ENCODE measurements at regions not wholly inside any gene's neighbourhood (a gene's known extent, or its start where the extent isn't known, plus 50 kb on each side); places are given as distances from the start of the nearest gene placed in this dataset.

DNA sequence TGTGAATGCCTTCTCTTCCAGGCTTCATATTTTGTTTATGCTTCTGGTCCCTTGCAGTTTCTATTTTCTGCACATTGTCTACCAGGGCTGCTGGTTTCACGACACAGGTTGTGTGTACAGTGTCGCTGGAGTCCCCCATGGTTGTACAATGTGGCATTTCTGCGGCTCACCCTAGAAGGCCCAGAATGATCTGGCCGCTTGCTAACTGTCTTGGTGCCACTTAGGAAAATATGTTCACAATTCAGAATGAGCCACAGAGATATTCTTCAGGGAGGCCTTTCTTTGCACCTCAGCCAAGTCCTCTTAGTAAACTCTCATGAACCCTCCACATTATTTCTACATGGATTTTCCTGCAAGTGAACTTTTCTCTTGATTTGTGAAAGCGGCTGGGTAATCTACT lies 195.4 kb downstream of the SUDS3 start:
- no peaks in the 10 kb centered on the region for H3K4me1 Mint-ChIP-seq
- DNase-seq (ENCODE audit: low spot score) (no peak), ATAC-seq (no peak)
- TF ChIP-seq, protein P1, sequence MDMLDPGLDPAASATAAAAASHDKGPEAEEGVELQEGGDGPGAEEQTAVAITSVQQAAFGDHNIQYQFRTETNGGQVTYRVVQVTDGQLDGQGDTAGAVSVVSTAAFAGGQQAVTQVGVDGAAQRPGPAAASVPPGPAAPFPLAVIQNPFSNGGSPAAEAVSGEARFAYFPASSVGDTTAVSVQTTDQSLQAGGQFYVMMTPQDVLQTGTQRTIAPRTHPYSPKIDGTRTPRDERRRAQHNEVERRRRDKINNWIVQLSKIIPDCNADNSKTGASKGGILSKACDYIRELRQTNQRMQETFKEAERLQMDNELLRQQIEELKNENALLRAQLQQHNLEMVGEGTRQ (CRISPR knock-in tag; IDR thresholded peaks at IDR 0.05), result no peak
- TF ChIP-seq, protein P2, sequence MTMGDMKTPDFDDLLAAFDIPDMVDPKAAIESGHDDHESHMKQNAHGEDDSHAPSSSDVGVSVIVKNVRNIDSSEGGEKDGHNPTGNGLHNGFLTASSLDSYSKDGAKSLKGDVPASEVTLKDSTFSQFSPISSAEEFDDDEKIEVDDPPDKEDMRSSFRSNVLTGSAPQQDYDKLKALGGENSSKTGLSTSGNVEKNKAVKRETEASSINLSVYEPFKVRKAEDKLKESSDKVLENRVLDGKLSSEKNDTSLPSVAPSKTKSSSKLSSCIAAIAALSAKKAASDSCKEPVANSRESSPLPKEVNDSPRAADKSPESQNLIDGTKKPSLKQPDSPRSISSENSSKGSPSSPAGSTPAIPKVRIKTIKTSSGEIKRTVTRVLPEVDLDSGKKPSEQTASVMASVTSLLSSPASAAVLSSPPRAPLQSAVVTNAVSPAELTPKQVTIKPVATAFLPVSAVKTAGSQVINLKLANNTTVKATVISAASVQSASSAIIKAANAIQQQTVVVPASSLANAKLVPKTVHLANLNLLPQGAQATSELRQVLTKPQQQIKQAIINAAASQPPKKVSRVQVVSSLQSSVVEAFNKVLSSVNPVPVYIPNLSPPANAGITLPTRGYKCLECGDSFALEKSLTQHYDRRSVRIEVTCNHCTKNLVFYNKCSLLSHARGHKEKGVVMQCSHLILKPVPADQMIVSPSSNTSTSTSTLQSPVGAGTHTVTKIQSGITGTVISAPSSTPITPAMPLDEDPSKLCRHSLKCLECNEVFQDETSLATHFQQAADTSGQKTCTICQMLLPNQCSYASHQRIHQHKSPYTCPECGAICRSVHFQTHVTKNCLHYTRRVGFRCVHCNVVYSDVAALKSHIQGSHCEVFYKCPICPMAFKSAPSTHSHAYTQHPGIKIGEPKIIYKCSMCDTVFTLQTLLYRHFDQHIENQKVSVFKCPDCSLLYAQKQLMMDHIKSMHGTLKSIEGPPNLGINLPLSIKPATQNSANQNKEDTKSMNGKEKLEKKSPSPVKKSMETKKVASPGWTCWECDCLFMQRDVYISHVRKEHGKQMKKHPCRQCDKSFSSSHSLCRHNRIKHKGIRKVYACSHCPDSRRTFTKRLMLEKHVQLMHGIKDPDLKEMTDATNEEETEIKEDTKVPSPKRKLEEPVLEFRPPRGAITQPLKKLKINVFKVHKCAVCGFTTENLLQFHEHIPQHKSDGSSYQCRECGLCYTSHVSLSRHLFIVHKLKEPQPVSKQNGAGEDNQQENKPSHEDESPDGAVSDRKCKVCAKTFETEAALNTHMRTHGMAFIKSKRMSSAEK (CRISPR knock-in tag; IDR thresholded peaks at IDR 0.05; ENCODE audit: borderline replicate concordance), result no peak
- no peak for TF ChIP-seq IRF2 (CRISPR knock-in tag; IDR thresholded peaks at IDR 0.05; ENCODE audit: borderline replicate concordance, low read depth)
- TF ChIP-seq, protein P3, sequence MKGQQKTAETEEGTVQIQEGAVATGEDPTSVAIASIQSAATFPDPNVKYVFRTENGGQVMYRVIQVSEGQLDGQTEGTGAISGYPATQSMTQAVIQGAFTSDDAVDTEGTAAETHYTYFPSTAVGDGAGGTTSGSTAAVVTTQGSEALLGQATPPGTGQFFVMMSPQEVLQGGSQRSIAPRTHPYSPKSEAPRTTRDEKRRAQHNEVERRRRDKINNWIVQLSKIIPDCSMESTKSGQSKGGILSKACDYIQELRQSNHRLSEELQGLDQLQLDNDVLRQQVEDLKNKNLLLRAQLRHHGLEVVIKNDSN (CRISPR knock-in tag; IDR thresholded peaks at IDR 0.05), result no peak
- TF ChIP-seq RELA (CRISPR knock-in tag; IDR thresholded peaks at IDR 0.05; ENCODE audit: borderline replicate concordance), result no peak
- TF ChIP-seq ETV6 (CRISPR knock-in tag; IDR thresholded peaks at IDR 0.05), result no peak
- TF ChIP-seq, protein P4, sequence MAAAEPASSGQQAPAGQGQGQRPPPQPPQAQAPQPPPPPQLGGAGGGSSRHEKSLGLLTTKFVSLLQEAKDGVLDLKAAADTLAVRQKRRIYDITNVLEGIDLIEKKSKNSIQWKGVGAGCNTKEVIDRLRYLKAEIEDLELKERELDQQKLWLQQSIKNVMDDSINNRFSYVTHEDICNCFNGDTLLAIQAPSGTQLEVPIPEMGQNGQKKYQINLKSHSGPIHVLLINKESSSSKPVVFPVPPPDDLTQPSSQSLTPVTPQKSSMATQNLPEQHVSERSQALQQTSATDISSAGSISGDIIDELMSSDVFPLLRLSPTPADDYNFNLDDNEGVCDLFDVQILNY (CRISPR knock-in tag; IDR thresholded peaks at IDR 0.05), result no peak
- TF ChIP-seq, protein P5, sequence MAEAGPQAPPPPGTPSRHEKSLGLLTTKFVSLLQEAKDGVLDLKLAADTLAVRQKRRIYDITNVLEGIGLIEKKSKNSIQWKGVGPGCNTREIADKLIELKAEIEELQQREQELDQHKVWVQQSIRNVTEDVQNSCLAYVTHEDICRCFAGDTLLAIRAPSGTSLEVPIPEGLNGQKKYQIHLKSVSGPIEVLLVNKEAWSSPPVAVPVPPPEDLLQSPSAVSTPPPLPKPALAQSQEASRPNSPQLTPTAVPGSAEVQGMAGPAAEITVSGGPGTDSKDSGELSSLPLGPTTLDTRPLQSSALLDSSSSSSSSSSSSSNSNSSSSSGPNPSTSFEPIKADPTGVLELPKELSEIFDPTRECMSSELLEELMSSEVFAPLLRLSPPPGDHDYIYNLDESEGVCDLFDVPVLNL (CRISPR knock-in tag; IDR thresholded peaks at IDR 0.05; ENCODE audit: borderline replicate concordance, low read depth), result no peak
- TF ChIP-seq, protein P6, sequence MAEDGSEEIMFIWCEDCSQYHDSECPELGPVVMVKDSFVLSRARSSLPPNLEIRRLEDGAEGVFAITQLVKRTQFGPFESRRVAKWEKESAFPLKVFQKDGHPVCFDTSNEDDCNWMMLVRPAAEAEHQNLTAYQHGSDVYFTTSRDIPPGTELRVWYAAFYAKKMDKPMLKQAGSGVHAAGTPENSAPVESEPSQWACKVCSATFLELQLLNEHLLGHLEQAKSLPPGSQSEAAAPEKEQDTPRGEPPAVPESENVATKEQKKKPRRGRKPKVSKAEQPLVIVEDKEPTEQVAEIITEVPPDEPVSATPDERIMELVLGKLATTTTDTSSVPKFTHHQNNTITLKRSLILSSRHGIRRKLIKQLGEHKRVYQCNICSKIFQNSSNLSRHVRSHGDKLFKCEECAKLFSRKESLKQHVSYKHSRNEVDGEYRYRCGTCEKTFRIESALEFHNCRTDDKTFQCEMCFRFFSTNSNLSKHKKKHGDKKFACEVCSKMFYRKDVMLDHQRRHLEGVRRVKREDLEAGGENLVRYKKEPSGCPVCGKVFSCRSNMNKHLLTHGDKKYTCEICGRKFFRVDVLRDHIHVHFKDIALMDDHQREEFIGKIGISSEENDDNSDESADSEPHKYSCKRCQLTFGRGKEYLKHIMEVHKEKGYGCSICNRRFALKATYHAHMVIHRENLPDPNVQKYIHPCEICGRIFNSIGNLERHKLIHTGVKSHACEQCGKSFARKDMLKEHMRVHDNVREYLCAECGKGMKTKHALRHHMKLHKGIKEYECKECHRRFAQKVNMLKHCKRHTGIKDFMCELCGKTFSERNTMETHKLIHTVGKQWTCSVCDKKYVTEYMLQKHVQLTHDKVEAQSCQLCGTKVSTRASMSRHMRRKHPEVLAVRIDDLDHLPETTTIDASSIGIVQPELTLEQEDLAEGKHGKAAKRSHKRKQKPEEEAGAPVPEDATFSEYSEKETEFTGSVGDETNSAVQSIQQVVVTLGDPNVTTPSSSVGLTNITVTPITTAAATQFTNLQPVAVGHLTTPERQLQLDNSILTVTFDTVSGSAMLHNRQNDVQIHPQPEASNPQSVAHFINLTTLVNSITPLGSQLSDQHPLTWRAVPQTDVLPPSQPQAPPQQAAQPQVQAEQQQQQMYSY (CRISPR knock-in tag; IDR thresholded peaks at IDR 0.05), result no peak
- TF ChIP-seq ZNF263 (CRISPR knock-in tag; IDR thresholded peaks at IDR 0.05; ENCODE audit: low read depth), result no peak
- TF ChIP-seq KAT7 (CRISPR knock-in tag; IDR thresholded peaks at IDR 0.05; ENCODE audit: borderline replicate concordance), result no peak
- TF ChIP-seq TP53 (CRISPR knock-in tag; IDR thresholded peaks at IDR 0.05), result no peak
- TF ChIP-seq ZNF121 (CRISPR knock-in tag; IDR thresholded peaks at IDR 0.05), result no peak
- no peak for TF ChIP-seq ZNF396 (CRISPR knock-in tag; IDR thresholded peaks at IDR 0.05; ENCODE audit: borderline replicate concordance)
- TF ChIP-seq TEAD4 (CRISPR knock-in tag; IDR thresholded peaks at IDR 0.05), result no peak
- TF ChIP-seq, protein P7, sequence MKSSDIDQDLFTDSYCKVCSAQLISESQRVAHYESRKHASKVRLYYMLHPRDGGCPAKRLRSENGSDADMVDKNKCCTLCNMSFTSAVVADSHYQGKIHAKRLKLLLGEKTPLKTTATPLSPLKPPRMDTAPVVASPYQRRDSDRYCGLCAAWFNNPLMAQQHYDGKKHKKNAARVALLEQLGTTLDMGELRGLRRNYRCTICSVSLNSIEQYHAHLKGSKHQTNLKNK (CRISPR knock-in tag; IDR thresholded peaks at IDR 0.05), result no peak
- no peak for TF ChIP-seq ZNF219 (CRISPR knock-in tag; IDR thresholded peaks at IDR 0.05; ENCODE audit: borderline replicate concordance)
- no peak for TF ChIP-seq TCF7 (CRISPR knock-in tag; IDR thresholded peaks at IDR 0.05; ENCODE audit: low read depth)
- H3K4me3 Mint-ChIP-seq, result no peak overlapping the region
- H3K27ac Mint-ChIP-seq, result no peak overlapping the region
- ChIA-PET CTCF (no interaction called here), POLR2A (no interaction called here)
- H3K9me3 Mint-ChIP-seq, result peaks cover 36% of the 10 kb centered on the region
- H3K36me3 Mint-ChIP-seq, result peaks cover 26% of the 10 kb centered on the region
- H3K27me3 Mint-ChIP-seq (ENCODE audit: low read depth), result peaks cover 4% of the 10 kb centered on the region
